PC-3 (cell line): ENCODE measurements at regions not wholly inside any gene's neighbourhood (a gene's known extent, or its start where the extent isn't known, plus 50 kb on each side); places are given as distances from the start of the nearest gene placed in this dataset.

ENCODE experiments used
- ATAC-seq: fragments of 200-7000 bp; cut with Tn5 transposase; 2 replicates; pipeline ENCODE4 v1.9.1; 2020; ENCODE audit warnings: mild to moderate bottlenecking, moderate library complexity
- BruUV-seq: library from RNA; stranded (reverse); fragments of 400-500 nt; replicated peaks from 2 replicates; lab custom pipeline; 2021; lab: Mats Ljungman, UMichigan
- CTCF ChIA-PET: fragments of 300-600 bp; sonication (Branson Sonifier 250); formaldehyde crosslinking; loops from one replicate; lab custom pipeline; 2022; ENCODE audit warnings: antibody characterized with exemption; lab: Charles Lee
- POLR2A ChIA-PET: fragments of 300-600 bp; sonication (Branson Sonifier 250); formaldehyde crosslinking; loops from one replicate; lab custom pipeline; 2022; ENCODE audit warnings: antibody characterized with exemption; ENCODE audit not compliant: unreplicated experiment; lab: Charles Lee
- DNase-seq: peaks from one replicate; pipeline ENCODE4 v3.0.0-alpha.2; 2015
- H2AFZ ChIP-seq: fragments of 300-600 bp; sonication (generic); 2 replicates; pipeline ENCODE4 v1.6.0; 2016; ENCODE audit warnings: antibody characterized with exemption, low read length
- H3F3A ChIP-seq: fragments of 300-600 bp; sonication (generic); one replicate; pipeline ENCODE4 v1.6.0; 2017; ENCODE audit warnings: antibody characterized with exemption, low read length, control low read depth, mild to moderate bottlenecking; ENCODE audit not compliant: unreplicated experiment
- H3K27ac ChIP-seq: fragments of 300-600 bp; sonication (generic); 2 replicates; pipeline ENCODE4 v1.5.1; 2016; ENCODE audit warnings: mild to moderate bottlenecking, low read length
- H3K27me3 ChIP-seq: fragments of 300-600 bp; sonication (generic); 2 replicates; pipeline ENCODE4 v1.6.1; 2016; ENCODE audit warnings: low read length, mixed read lengths
- H3K36me3 ChIP-seq: fragments of 300-600 bp; sonication (generic); 2 replicates; pipeline ENCODE4 v1.6.1; 2016; ENCODE audit warnings: low read depth, mixed run types, low read length, mixed read lengths
- H3K4me1 ChIP-seq: fragments of 300-600 bp; sonication (generic); 2 replicates; pipeline ENCODE4 v1.5.1; 2016; ENCODE audit warnings: low read length; ENCODE audit not compliant: insufficient read depth
- H3K4me2 ChIP-seq: fragments of 300-600 bp; sonication (generic); 2 replicates; pipeline ENCODE4 v1.6.0; 2016; ENCODE audit warnings: low read length
- H3K4me3 ChIP-seq: fragments of 300-600 bp; sonication (generic); 2 replicates; pipeline ENCODE4 v1.5.1; 2016; ENCODE audit warnings: mild to moderate bottlenecking, low read length, mixed read lengths
- H3K79me2 ChIP-seq: fragments of 300-600 bp; sonication (generic); 2 replicates; pipeline ENCODE4 v1.6.1; 2017; ENCODE audit warnings: low read length, mixed read lengths
- H3K9ac ChIP-seq: fragments of 300-600 bp; sonication (generic); 2 replicates; pipeline ENCODE4 v1.6.0; 2016; ENCODE audit warnings: mild to moderate bottlenecking, low read length
- H3K9me2 ChIP-seq: fragments of 300-600 bp; sonication (generic); replicated peaks from 2 replicates; pipeline ENCODE4 v1.6.1; 2016; ENCODE audit warnings: mixed run types, low read length, mixed read lengths
- H3K9me3 ChIP-seq: fragments of 300-600 bp; sonication (generic); 2 replicates; pipeline ENCODE4 v1.6.1; 2016; ENCODE audit warnings: low read length, mixed read lengths
- H4K20me1 ChIP-seq: fragments of 300-600 bp; sonication (generic); 2 replicates; pipeline ENCODE4 v1.6.1; 2016; ENCODE audit warnings: low read length, mixed read lengths
- CTCF ChIP-seq: fragments of 300-600 bp; sonication (generic); conservative IDR thresholded peaks from 2 replicates; pipeline ENCODE4 v1.5.1; 2017; ENCODE audit warnings: antibody characterized with exemption, low read depth, mild to moderate bottlenecking, low read length
- EZH2 ChIP-seq: fragments of 300-600 bp; sonication (generic); IDR thresholded peaks from one replicate; pipeline ENCODE4 v1.6.1; 2017; ENCODE audit warnings: antibody characterized with exemption, mild to moderate bottlenecking, low read length; ENCODE audit not compliant: unreplicated experiment
- EZH2phosphoT487 ChIP-seq: fragments of 300-600 bp; sonication (generic); IDR thresholded peaks from 2 replicates; pipeline ENCODE4 v1.6.1; 2018; ENCODE audit warnings: mild to moderate bottlenecking, antibody characterized with exemption, low read length, borderline replicate concordance
- intact Hi-C: fragments of 100-400 bp; cut with micrococcal nuclease; formaldehyde crosslinking; loops from 2 replicates; pipeline ENCODE4 v1.9.0; 2023

- H3K9me2 ChIP-seq: no peaks in the 10 kb centered on the region
- peaks cover 9% of the 10 kb centered on the region for H3K4me1 ChIP-seq
- no peak overlapping the region for H3K9ac ChIP-seq
- no peak overlapping the region for H3K4me3 ChIP-seq
- H3F3A ChIP-seq: no peaks in the 10 kb centered on the region
- TF ChIP-seq CTCF (no peak), EZH2 (no peak), EZH2phosphoT487 (no peak)
- H4K20me1 ChIP-seq: no peaks in the 10 kb centered on the region
- H3K36me3 ChIP-seq: no peaks in the 10 kb centered on the region
- H3K4me2 ChIP-seq: no peak overlapping the region
- ChIA-PET CTCF (no interaction called here), POLR2A (no interaction called here)
- ATAC-seq: peak; percentile 55; the same call in 1 of the 2 replicates
- H2AFZ ChIP-seq: no peak overlapping the region
- no peaks in the 10 kb centered on the region for H3K9me3 ChIP-seq
- no peaks in the 10 kb centered on the region for H3K27me3 ChIP-seq
- intact Hi-C loops: no loop called here
- H3K27ac ChIP-seq: no peak overlapping the region
- no peaks in the 10 kb centered on the region for H3K79me2 ChIP-seq
- no TSS peak for BruUV-seq
- peak; percentile 23 for DNase-seq
These were observed 341.4 kb upstream of the EDIL3 start for GRCh38 chr5:84725946-84726570.

- ChIA-PET CTCF (no interaction called here), POLR2A (no interaction called here)
- DNase-seq (peak; percentile 58), ATAC-seq (peak; percentile 69)
- Histone ChIP-seq H3K9me3 (no peaks in the 10 kb centered on the region), H3K36me3 (no peaks in the 10 kb centered on the region), H3K9me2 (no peaks in the 10 kb centered on the region), H4K20me1 (no peaks in the 10 kb centered on the region), H3F3A (no peaks in the 10 kb centered on the region), H2AFZ (no peak overlapping the region), H3K4me3 (no peak overlapping the region), H3K4me1 (peaks cover 9% of the 10 kb centered on the region), H3K4me2 (no peak overlapping the region), H3K27ac (0 out of 2 replicates have a peak overlapping the region, but pooled peaks have one; percentile 26), H3K27me3 (no peaks in the 10 kb centered on the region), H3K79me2 (no peaks in the 10 kb centered on the region), H3K9ac (no peak overlapping the region)
- no TSS peak for BruUV-seq
- TF ChIP-seq EZH2 (no peak), EZH2phosphoT487 (no peak), CTCF (no peak)
- intact Hi-C loops: no loop called here
These were observed 340.0 kb upstream of the EDIL3 start for GRCh38 chr5:84724683-84725082.

- POLR2A ChIA-PET: no interaction called here
- no peaks in the 10 kb centered on the region for H3F3A ChIP-seq
- CTCF ChIA-PET: interaction anchor here (0.6 kb wide), 1 partner anchor 952 kb away, joined by 3 read pairs; no protein-coding TSS in a partner anchor
- H3K27me3 ChIP-seq: no peaks in the 10 kb centered on the region
- H3K9ac ChIP-seq: no peak overlapping the region
- TF ChIP-seq EZH2 (no peak), CTCF (no peak), EZH2phosphoT487 (no peak)
- no peak overlapping the region for H2AFZ ChIP-seq
- H4K20me1 ChIP-seq: no peaks in the 10 kb centered on the region
- no peak for DNase-seq
- intact Hi-C loops: no loop called here
- no peaks in the 10 kb centered on the region for H3K9me2 ChIP-seq
- no peak for ATAC-seq
- peaks cover 9% of the 10 kb centered on the region for H3K4me1 ChIP-seq
- no peaks in the 10 kb centered on the region for H3K36me3 ChIP-seq
- H3K27ac ChIP-seq: no peak overlapping the region
- no TSS peak for BruUV-seq
- H3K4me2 ChIP-seq: no peak overlapping the region
- H3K4me3 ChIP-seq: no peak overlapping the region
- no peaks in the 10 kb centered on the region for H3K79me2 ChIP-seq
- no peaks in the 10 kb centered on the region for H3K9me3 ChIP-seq
These were observed 339.5 kb upstream of the EDIL3 start for GRCh38 chr5:84724181-84724580.
